Uterus (tissue), 2 donors: ENCODE measurements at regions not wholly inside any gene's neighbourhood (a gene's known extent, or its start where the extent isn't known, plus 50 kb on each side); places are given as distances from the start of the nearest gene placed in this dataset.

Experiments used
- CTCF ChIP-seq, 4 experiments: fragments of 200-600 bp in 2 of 4; fragments of 450-650 bp in 2 of 4; sonication (generic) in 2 of 4; IDR thresholded peaks; one replicate each; pipeline ENCODE4 v1.5.1; 2016 to 2019; ENCODE audit warnings: antibody characterized with exemption in 4 of 4, mild to moderate bottlenecking in 2 of 4, moderate library complexity in 1 of 4
- POLR2A ChIP-seq, 2 donors: fragments of 450-650 bp; IDR thresholded peaks; one replicate each; pipeline ENCODE4 v1.6.1; 2016; ENCODE audit warnings: antibody characterized with exemption in 2 of 2, mild to moderate bottlenecking in 1 of 2, moderate library complexity in 1 of 2

GRCh38 chr2:195106681-195107380 lies 550.2 kb upstream of the SLC39A10 start:
- no peak for TF ChIP-seq CTCF (IDR thresholded peaks at IDR 0.05)
- no peak for TF ChIP-seq POLR2A (IDR thresholded peaks at IDR 0.05)
